ENCODE measurements at regions not wholly inside any gene's neighbourhood (a gene's known extent, or its start where the extent isn't known, plus 50 kb on each side); places are given as distances from the start of the nearest gene placed in this dataset.

GRCh38 chr2:9755008-9755407 is 88.3 kb upstream of the TAF1B start:
- TF ChIP-seq CTCF (IDR thresholded peaks at IDR 0.05 in 4 of 5, conservative IDR thresholded peaks at IDR 0.05 in 1 of 5) (no peak), POLR2A (IDR thresholded peaks at IDR 0.05) (no peak)
